Spleen (tissue), 11 donors: ENCODE measurements at regions not wholly inside any gene's neighbourhood (a gene's known extent, or its start where the extent isn't known, plus 50 kb on each side); places are given as distances from the start of the nearest gene placed in this dataset.

Experiments
- DNase-seq: peaks from one replicate; pipeline ENCODE4 v3.0.0-alpha.2; 2020
- H3K27ac ChIP-seq, 8 donors: fragments of 200-600 bp; sonication (generic) in 7 of 8; 1 replicate in 4 of 8; 2 replicates in 4 of 8; pipeline versions ENCODE4 v1.5.0 to v1.8.0; 2016 to 2021; ENCODE audit warnings: inconsistent platforms in 4 of 8, mild to moderate bottlenecking in 4 of 8, moderate library complexity in 1 of 8
- H3K27me3 ChIP-seq, 7 donors: fragments of 200-600 bp; sonication (generic) in 6 of 7; replicated peaks in 1 of 7; 1 replicate in 4 of 7; 2 replicates in 3 of 7; pipeline versions ENCODE4 v1.5.0 to v1.8.0; 2016 to 2021; ENCODE audit warnings: inconsistent platforms in 3 of 7, mild to moderate bottlenecking in 1 of 7
- H3K36me3 ChIP-seq, 6 donors: fragments of 200-600 bp; sonication (generic) in 5 of 6; 1 replicate in 4 of 6; 2 replicates in 2 of 6; pipeline versions ENCODE4 v1.5.0 to v1.8.0; 2016 to 2021; ENCODE audit warnings: inconsistent platforms in 2 of 6
- H3K4me1 ChIP-seq, 6 donors: fragments of 200-600 bp; sonication (generic) in 5 of 6; 1 replicate in 3 of 6; 2 replicates in 3 of 6; pipeline versions ENCODE4 v1.5.0 to v1.8.0; 2016 to 2021; ENCODE audit warnings: inconsistent platforms in 3 of 6
- H3K4me3 ChIP-seq, 8 donors: fragments of 200-600 bp; sonication (generic) in 7 of 8; 1 replicate in 4 of 8; 2 replicates in 4 of 8; pipeline versions ENCODE4 v1.5.0 to v1.8.0; 2016 to 2021; ENCODE audit warnings: inconsistent platforms in 4 of 8, mild to moderate bottlenecking in 4 of 8, moderate library complexity in 2 of 8
- H3K9me3 ChIP-seq, 8 donors: fragments of 200-600 bp; sonication (generic) in 7 of 8; 1 replicate in 4 of 8; 2 replicates in 4 of 8; pipeline versions ENCODE4 v1.5.0 to v1.8.0; 2016 to 2021; ENCODE audit warnings: inconsistent platforms in 4 of 8
- POLR2A ChIP-seq, 3 donors: fragments of 450-650 bp; IDR thresholded peaks; one replicate each; pipeline ENCODE4 v1.5.1; 2017; ENCODE audit warnings: antibody characterized with exemption in 3 of 3, mild to moderate bottlenecking in 1 of 3
- POLR2AphosphoS5 ChIP-seq, 3 donors: sonication (generic); formaldehyde crosslinking; IDR thresholded peaks; one replicate each; pipeline ENCODE4 v1.5.1; 2017; ENCODE audit warnings: antibody characterized with exemption in 3 of 3
- WGBS, 5 donors: extraction: QIAGEN DNeasy Blood & Tissue Kit in 3 of 5; methylation state at CpG; one replicate each; pipeline versions ENCODE4 v1.1.5 to v1.1.7; 2013 to 2018; 5-methylcytosine and 5-hydroxymethylcytosine counted together
- intact Hi-C: fragments of 100-400 bp; cut with DNase I; formaldehyde crosslinking; loops from one replicate; pipeline ENCODE4 v1.15.0; 2023; ENCODE audit warnings: low total_unique reads
- TF ChIP-seq, protein P1 (sequence below), 11 experiments: fragments of 200-600 bp in 7 of 11; fragments of 450-650 bp in 4 of 11; sonication (generic) in 4 of 11; IDR thresholded peaks in 8 of 11; conservative IDR thresholded peaks in 3 of 11; 1 replicate in 7 of 11; 2 replicates in 4 of 11; pipeline versions ENCODE4 v1.4.0 to v1.8.0; 2016 to 2021; ENCODE audit warnings: antibody characterized with exemption in 11 of 11, inconsistent platforms in 4 of 11, mild to moderate bottlenecking in 1 of 11
- donor health status: healthy with polysubstance abuse.
- donor health status: DM: no; HTN: no; CAD: no; lungs with moderate emphysema.
- donor health status: DM: no; HTN: no; CAD: no.
- donor health status: Bipolar disorder and iron deficiency.
- donor health status: healthy.
- donor health status: DM: no; HTN: no; CAD: no.
- donor health status: DM: yes; HTN: yes; CAD: no.

DNA sequence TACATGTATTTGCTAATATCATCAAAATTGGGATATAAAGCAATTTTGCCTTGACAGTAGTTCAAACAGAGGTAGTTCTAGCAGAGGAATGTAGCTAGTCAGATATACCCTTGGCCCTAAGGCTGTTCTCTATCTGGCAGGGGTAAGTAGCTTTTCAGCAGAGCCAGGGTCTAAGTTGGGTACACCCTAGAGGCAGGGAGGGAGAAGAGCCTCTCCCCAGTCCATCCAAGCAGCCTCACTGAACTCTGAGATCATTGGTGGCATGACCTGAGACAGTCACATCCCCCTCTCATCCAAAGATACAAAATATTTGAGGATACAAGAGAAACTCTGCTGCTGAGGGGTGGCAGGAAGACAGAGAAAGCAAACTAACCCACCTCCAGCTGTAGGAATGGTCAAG is 343.7 kb downstream of the DHX15 start:
- Histone ChIP-seq H3K27me3 (no peaks in the 10 kb centered on the region), H3K9me3 (no peaks in the 10 kb centered on the region), H3K36me3 (no peaks in the 10 kb centered on the region), H3K4me1 (no peaks in the 10 kb centered on the region), H3K27ac (no peak overlapping the region), H3K4me3 (no peak overlapping the region)
- TF ChIP-seq, protein P1, sequence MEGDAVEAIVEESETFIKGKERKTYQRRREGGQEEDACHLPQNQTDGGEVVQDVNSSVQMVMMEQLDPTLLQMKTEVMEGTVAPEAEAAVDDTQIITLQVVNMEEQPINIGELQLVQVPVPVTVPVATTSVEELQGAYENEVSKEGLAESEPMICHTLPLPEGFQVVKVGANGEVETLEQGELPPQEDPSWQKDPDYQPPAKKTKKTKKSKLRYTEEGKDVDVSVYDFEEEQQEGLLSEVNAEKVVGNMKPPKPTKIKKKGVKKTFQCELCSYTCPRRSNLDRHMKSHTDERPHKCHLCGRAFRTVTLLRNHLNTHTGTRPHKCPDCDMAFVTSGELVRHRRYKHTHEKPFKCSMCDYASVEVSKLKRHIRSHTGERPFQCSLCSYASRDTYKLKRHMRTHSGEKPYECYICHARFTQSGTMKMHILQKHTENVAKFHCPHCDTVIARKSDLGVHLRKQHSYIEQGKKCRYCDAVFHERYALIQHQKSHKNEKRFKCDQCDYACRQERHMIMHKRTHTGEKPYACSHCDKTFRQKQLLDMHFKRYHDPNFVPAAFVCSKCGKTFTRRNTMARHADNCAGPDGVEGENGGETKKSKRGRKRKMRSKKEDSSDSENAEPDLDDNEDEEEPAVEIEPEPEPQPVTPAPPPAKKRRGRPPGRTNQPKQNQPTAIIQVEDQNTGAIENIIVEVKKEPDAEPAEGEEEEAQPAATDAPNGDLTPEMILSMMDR (IDR thresholded peaks at IDR 0.05 in 8 of 11, conservative IDR thresholded peaks at IDR 0.05 in 3 of 11) = no peak
- TF ChIP-seq POLR2A (IDR thresholded peaks at IDR 0.05) (no peak), POLR2AphosphoS5 (IDR thresholded peaks at IDR 0.05) (no peak)
- intact Hi-C loops = no loop called here
- DNase-seq = no peak

DNA sequence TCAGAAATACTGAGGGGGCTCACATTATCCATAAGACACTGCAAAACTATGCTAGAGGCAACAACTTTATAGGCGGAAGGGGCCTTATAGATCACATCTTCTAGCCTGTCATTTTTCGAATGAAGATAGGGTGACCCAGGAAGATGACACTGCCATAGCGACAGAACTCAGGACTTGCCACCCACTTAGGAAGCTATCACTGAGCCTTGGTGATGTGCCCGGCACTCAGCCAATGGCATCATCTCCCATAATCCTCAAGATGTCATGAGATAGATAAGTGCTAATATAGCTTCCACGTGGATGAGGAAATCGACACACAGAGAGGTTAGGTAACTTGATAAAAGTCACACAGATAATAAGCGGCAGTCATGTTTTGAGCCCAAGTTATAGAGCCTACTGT is 346.6 kb downstream of the DHX15 start:
- Histone ChIP-seq H3K36me3 (no peaks in the 10 kb centered on the region), H3K9me3 (no peaks in the 10 kb centered on the region), H3K27ac (no peak overlapping the region), H3K4me3 (no peak overlapping the region), H3K4me1 (no peaks in the 10 kb centered on the region), H3K27me3 (no peaks in the 10 kb centered on the region)
- intact Hi-C loops = no loop called here
- DNase-seq = no peak
- TF ChIP-seq POLR2AphosphoS5 (IDR thresholded peaks at IDR 0.05) = no peak
- TF ChIP-seq POLR2A (IDR thresholded peaks at IDR 0.05) = no peak
- TF ChIP-seq, protein P1 (IDR thresholded peaks at IDR 0.05 in 8 of 11, conservative IDR thresholded peaks at IDR 0.05 in 3 of 11) = no peak
- WGBS, 5 donors = 86 to 94% (median 88%) methylated on average over 7 of the region's 7 CpGs

DNA sequence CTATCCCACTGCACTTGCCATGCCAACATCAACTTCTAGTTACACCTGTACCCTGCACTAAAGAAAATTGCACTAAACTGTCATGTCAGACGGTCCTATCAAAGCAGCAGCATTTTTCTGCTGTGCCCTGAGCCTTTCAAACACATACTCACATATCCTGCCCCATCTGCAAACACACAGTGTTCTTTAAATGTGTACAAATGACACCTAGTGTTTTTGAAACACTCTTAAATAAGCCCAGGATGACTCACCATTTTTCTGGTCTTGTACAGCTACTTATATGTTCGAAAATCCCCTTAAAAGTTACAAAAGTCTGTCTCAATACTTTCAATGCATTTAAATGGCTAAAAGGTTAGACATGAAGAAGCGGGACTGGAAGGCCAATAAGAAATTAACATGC is 346.7 kb upstream of the PPARGC1A start:
- Histone ChIP-seq H3K36me3 (no peaks in the 10 kb centered on the region), H3K4me1 (no peaks in the 10 kb centered on the region), H3K27ac (no peak overlapping the region), H3K4me3 (no peak overlapping the region), H3K27me3 (no peaks in the 10 kb centered on the region), H3K9me3 (no peaks in the 10 kb centered on the region)
- intact Hi-C loops = no loop called here
- DNase-seq = no peak
- WGBS, 5 donors = 64 to 76% (median 70%) methylated on average over 3 of the region's 3 CpGs
- TF ChIP-seq, protein P1 (IDR thresholded peaks at IDR 0.05 in 8 of 11, conservative IDR thresholded peaks at IDR 0.05 in 3 of 11) = no peak
- no peak for TF ChIP-seq POLR2A (IDR thresholded peaks at IDR 0.05)
- TF ChIP-seq POLR2AphosphoS5 (IDR thresholded peaks at IDR 0.05) = no peak

DNA sequence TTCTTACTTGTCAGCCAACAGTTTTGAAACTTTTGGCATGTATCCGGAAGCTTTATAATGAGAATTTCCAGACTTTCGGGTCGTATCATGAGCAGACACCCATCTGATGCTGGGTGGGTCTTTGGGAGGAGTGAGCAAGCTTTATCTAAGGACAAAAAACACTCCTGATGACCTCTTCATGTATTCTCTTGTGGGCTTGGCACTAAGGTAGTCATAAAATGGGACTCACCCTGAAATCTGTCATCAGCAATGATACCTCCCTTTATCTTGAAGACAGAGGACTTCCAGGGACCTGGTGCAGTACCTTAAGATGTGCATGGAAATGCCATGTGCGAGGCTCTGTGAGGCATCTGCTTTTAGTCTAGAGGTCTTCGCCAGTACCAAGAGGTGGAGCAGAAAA is 346.3 kb upstream of the PPARGC1A start:
- H3K27ac ChIP-seq = no peak overlapping the region
- no peaks in the 10 kb centered on the region for H3K4me1 ChIP-seq
- no peaks in the 10 kb centered on the region for H3K9me3 ChIP-seq
- DNase-seq = no peak
- no peaks in the 10 kb centered on the region for H3K36me3 ChIP-seq
- 85 to 92% (median 87%) methylated on average over 5 of the region's 5 CpGs for WGBS, 5 donors
- no peaks in the 10 kb centered on the region for H3K27me3 ChIP-seq
- intact Hi-C loops = no loop called here
- H3K4me3 ChIP-seq = no peak overlapping the region
- TF ChIP-seq, protein P1 (IDR thresholded peaks at IDR 0.05 in 8 of 11, conservative IDR thresholded peaks at IDR 0.05 in 3 of 11) = no peak
- TF ChIP-seq POLR2A (IDR thresholded peaks at IDR 0.05) (no peak), POLR2AphosphoS5 (IDR thresholded peaks at IDR 0.05) (no peak)
